DND-41 (cell line): ENCODE measurements at regions not wholly inside any gene's neighbourhood (a gene's known extent, or its start where the extent isn't known, plus 50 kb on each side); places are given as distances from the start of the nearest gene placed in this dataset.

Experiments
- EZH2 ChIP-seq: IDR thresholded peaks from 3 replicates; pipeline ENCODE4 v1.6.1; 2012; ENCODE audit warnings: borderline replicate concordance, low read depth, mild to moderate bottlenecking, moderate library complexity, low read length, inconsistent platforms; ENCODE audit not compliant: severe bottlenecking
- TF ChIP-seq, protein P1 (sequence below): IDR thresholded peaks from 2 replicates; pipeline ENCODE4 v1.5.1; 2012; ENCODE audit warnings: borderline replicate concordance, low read length, moderate library complexity, mild to moderate bottlenecking; ENCODE audit not compliant: poor library complexity, severe bottlenecking; ENCODE audit errors: extremely low read depth

DNA sequence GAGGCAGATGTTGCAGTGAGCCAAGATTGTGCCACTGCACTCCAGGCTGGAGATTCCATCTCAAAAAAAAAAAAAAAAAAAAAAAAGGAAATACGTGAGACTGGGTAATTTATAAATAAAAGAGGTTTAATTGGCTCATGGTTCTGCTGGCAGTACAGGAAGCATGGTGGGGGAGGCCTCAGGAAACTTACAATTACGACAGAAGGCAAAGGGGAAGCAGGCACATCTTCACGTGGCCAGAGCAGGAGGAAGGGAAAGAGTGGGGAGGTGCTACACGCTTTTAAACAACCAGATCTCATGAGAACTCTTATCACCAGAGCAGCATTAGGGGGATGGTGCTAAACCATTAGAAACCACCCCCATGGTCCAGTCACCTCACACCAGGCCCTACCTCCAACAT lies 138.2 kb upstream of the IL12A start:
- TF ChIP-seq EZH2 = no peak
- TF ChIP-seq, protein P1, sequence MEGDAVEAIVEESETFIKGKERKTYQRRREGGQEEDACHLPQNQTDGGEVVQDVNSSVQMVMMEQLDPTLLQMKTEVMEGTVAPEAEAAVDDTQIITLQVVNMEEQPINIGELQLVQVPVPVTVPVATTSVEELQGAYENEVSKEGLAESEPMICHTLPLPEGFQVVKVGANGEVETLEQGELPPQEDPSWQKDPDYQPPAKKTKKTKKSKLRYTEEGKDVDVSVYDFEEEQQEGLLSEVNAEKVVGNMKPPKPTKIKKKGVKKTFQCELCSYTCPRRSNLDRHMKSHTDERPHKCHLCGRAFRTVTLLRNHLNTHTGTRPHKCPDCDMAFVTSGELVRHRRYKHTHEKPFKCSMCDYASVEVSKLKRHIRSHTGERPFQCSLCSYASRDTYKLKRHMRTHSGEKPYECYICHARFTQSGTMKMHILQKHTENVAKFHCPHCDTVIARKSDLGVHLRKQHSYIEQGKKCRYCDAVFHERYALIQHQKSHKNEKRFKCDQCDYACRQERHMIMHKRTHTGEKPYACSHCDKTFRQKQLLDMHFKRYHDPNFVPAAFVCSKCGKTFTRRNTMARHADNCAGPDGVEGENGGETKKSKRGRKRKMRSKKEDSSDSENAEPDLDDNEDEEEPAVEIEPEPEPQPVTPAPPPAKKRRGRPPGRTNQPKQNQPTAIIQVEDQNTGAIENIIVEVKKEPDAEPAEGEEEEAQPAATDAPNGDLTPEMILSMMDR = no peak
